Activated CD4-positive, alpha-beta T cell treated with anti-CD3 and anti-CD28 coated beads, Interleukin-2, amount 50 U/mL, for 4 hours (primary cell): ENCODE measurements at regions not wholly inside any gene's neighbourhood (a gene's known extent, or its start where the extent isn't known, plus 50 kb on each side); places are given as distances from the start of the nearest gene placed in this dataset.
"Not testable (repeated sequence)": the region's sequence is repeated elsewhere in the genome, so short reads cannot be mapped to it uniquely, and the experiment has no call there.

Experiments used
- DNase-seq, 2 experiments: peaks; one replicate each; pipeline ENCODE4 v3.0.0-alpha.2; 2020

GRCh38 chr3:139136469-139137202, 91.9 kb upstream of the PRR23C start:
- no peak for DNase-seq

DNA sequence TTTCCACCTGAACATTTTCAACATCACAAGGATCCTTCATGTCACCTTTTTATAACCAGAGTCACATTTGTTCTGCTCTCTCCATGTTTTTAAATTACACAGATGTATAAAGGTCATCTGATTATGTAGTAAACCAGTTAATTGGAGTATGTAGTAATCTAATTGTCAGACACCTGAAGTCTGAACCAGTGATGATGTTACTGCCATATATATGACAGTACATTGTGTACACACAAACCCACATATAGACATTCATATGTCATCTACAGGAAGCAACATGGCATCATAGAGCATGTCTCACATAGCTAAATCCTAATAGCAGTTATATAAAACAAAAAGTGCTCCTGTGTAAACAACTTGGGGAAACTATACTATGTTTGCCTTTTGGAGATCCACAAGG, 95.9 kb upstream of the PRR23C start:
- no peak for DNase-seq

DNA sequence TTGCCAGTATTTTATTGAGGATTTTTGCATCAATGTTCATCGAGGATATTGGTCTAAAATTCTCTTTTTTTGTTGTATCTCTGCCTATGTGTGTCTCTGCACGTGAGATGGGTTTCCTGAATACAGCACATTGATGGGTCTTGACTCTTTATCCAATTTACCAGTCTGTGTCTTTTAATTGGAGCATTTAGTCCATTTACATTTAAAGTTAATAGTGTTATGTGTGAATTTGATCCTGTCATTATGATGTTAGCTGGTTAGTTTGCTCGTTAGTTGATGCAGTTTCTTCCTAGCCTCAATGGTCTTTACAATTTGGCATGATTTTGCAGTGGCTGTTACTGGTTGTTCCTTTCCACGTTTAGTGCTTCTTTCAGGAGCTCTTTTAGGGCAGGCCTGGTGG, 101.3 kb upstream of the PRR23C start:
- not testable (repeated sequence) for DNase-seq

- DNase-seq, result no peak
Measured at GRCh38 chr3:139151530-139151929, 106.8 kb upstream of the PRR23C start.

- DNase-seq, result not testable (repeated sequence)
Measured at GRCh38 chr3:139153434-139153833, 108.7 kb upstream of the PRR23C start.

GRCh38 chr3:139157161-139157932, 112.7 kb upstream of the PRR23C start:
- no peak for DNase-seq

GRCh38 chr3:139159356-139159755, 114.7 kb upstream of the PRR23C start:
- DNase-seq, result no peak

DNA sequence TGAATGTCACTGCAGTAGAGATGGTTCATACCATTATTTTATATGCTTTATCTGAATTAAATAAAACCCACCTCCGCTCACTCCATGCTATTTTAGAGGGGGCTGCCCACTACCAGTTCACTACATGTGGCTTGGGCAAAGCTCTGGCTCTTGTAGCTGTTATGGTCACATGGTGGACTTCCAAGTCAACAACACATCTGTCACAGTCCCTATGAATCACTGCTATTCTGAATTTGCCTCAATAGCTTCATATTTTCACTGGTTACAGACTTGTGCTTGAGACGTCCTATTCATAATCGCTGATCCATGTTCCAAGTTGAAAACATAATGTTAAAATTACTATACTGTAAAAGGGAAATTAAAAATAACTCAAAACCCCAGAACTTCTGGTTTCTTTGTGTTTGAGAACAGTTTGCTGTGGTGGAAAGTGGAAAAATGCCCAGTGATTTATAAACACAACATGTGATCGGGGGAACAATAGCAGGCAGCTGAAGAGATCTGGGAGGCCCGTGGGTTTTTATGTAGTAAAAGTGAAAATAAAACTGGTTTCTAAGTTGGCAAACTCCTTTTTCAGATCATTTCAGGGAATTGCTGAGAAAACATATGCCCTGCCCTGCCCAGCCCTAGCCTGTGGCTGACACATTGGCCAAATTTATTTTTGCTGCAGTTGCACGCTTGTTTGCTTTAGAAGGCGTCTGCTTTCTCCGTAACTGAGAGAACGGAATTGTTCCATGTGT, 128.8 kb upstream of the PRR23C start:
- DNase-seq, result no peak

DNA sequence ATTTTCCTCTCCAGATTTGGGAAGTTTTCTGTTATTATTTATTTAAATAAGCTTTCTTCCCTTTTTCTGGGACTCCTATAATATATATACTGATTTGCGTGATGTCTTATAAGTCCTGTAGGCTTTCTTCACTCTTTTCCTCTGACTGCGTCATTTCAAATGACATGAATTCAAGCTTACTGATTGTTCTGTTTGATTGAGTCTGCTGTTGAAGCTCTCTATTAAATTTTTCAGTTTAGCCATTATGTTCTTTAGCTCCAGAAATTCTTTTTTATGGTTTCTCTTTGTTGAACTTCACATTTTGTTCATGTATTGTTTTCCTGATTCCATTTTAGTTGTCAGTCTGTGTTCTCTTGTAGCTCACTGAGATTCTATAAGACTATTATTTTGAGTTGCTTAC, 135.8 kb upstream of the PRR23C start:
- DNase-seq, result no peak

- DNase-seq, result no peak
Measured at GRCh38 chr3:139182143-139182542, 137.5 kb upstream of the PRR23C start.

- no peak for DNase-seq
Measured at GRCh38 chr3:139182598-139182997, 137.9 kb upstream of the PRR23C start.

DNA sequence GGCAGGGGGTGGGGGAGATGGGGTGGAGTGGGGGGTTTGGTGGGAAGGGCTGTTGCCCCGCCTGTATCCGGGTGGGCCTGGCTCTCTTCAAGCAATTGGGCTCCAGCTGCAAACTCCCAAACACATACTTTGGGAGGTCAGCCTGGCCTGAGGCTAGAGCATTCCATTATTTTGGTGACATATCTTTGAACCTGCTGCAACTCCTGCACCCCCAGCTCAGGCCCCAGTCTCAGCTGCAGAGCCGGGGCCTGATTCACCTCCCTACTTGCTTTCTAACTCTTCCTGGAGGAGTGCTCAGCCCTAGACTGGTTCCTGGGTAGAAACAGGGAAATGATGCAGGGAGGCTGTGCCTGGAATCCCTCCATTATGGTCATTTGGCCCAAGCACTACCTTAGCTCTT, 140.8 kb upstream of the PRR23C start:
- DNase-seq, result no peak

GRCh38 chr3:139187154-139187553, 142.5 kb upstream of the PRR23C start:
- DNase-seq, result no peak

DNA sequence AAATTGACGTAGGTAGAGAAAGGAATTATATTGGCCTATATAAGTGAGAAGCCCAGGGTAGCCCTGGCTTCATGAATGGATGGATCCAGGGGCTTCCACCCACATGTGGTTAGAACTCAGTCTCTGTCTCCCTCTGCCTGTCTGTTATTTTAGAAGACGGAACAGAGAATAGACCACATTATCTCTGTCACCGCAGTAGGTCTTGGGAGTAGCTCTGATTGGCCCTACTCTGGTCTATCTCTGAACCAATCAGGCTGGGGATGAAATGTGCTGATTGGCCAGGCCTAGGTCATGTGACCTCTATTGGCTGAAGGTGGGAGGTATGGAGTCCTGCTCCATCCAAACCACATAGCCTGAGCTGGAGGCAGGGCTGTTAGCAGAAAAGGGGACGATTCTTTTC, 143.0 kb upstream of the PRR23C start:
- DNase-seq, result no peak

DNA sequence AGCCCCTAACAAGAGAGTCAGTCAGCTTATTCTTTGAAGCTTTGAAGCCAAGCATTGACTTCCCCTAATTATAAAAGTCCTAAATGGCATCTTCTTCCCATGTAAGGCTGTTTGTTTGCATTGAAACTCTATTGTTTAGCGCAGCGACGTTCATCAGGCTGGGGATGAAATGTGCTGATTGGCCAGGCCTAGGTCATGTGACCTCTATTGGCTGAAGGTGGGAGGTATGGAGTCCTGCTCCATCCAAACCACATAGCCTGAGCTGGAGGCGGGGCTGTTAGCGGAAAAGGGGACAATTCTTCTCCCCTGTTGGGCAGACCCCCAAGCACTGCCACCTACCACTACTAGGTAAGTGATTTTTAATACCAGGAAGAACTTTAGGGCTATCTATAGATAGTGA, 145.3 kb upstream of the PRR23C start:
- DNase-seq, result no peak

DNA sequence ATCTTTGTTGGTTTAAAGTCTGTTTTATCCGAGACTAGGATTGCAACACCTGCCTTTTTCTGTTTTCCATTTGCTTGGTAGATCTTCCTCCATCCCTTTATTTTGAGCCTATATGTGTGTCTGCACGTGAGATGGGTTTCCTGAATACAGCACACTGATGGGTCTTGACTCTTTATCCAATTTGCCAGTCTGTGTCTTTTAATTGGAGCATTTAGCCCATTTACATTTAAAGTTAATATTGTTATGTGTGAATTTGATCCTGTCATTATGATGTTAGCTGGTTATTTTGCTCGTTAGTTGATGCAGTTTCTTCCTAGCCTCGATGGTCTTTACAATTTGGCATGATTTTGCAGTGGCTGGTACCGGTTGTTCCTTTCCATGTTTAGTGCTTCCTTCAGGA, 149.4 kb upstream of the MRPS22 start:
- not testable (repeated sequence) for DNase-seq

DNA sequence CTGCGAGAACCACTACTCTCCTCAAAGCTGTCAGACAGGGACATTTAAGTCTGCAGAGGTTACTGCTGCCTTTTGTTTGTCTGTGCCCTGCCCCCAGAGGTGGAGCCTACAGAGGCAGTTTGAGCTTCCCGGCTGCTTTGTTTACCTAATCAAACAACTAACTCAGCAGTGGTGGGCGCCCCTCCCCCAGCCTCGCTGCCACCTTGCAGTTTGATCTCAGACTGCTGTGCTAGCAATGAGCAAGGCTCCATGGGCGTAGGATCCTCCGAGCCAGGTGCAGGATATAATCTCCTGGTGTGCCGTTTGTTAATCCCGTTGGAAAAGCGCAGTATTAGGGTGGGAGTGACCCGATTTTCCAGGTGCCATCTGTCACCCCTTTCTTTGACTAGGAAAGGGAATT, 147.7 kb upstream of the MRPS22 start:
- not testable (repeated sequence) for DNase-seq

- DNase-seq, result no peak
Measured at GRCh38 chr3:139197251-139197650, 146.6 kb upstream of the MRPS22 start.

DNA sequence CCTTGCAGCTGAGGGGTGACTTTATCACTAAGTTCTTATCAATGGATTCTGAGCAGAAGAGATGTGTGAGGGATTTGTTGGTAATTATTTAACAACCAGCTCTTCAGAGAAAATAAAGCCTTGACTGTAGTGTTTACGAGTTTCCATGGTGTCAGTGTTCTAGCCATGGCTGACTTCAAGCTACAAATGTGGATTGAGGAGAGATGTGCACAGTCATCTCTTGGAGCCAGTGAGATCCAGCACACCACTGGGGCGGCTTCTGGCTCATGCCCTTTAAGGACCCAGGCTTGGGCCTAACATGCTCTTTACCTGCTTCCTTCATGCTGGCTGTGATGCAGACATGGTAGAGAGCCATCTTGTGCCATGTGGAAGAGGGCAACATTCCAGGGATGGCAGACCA, 145.6 kb upstream of the MRPS22 start:
- DNase-seq, result no peak

DNA sequence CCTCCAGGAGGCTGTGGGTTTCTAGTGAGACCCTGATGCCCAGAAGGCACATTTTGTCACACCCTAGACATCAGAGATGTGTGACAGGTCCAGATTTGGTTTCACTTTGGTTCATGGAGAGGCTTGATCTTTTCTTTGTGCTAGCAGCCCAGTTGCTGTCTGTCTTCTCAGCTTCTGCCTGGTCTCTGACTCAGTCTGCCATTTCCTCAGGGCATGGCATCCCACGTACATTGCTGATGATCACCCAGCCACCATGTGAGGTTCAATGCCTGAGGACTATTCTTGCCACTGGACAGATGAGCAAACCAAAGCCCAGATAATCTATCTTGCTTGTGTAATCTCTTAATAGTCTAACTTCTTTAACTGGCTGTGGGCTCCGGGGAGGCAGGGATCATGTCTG, 144.9 kb upstream of the MRPS22 start:
- no peak for DNase-seq

DNA sequence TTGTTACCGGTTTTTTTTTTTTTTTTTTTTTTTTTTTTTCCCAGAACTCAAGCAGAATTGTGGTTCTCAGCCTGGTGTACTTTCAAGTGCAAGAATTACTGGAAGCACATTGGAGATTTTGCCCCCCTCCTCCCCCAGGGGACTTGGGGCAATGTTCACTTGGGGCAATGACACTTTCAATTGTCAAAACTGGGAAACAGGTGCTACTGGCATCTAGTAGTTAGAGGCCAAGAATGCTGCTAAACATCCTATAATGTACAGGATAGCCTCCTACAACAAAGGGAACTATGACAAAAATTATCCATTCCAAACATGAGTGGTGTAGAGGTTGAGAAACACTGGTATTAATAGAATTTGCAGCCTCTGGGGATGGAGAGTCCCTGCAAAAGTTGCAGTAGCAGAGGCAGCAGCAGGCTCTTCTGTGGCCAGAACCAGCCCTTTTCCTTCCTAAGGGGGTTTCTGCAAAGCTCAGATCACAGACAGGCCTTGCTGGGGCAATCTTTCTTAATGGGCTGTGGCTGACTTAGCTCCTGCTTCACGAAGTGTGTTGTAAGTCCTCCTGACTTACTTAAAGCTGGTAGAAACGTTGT, 144.3 kb upstream of the MRPS22 start:
- no peak for DNase-seq

DNA sequence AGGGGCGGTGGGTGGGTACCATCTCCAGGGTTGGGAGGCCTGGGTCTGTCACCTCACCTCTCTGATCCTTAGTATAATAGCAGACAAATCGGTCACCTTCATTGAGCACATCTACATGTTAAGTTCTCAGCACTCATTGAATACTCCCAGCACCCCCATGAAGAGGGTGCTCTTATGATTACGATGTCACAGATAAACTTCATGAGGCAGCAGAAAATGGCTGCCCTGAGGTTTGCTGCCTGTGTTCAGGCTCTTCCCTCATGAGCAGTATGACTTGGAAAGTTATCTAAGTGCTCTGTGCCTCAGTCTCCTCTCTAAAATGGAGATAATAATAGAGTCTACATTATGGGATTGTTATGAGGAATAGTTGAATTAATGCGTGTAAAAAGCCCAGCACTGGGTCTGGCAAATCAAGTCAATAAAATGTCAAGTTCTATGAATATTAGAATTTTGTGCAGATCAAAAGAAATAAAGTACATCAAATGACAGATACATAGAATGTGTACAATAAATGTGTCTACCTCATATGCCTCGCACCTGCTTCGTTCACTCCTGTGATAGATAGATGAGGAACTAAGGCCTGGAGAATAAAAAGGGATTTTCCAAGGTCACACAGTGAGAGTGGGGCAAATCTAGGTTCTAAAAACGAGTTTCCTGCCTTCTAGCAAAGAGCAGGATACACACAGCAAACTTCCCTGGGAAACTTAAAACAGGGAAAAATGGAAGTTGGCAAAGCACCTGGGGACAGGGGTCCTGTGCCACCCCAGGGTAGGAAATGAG, 142.2 kb upstream of the MRPS22 start:
- no peak for DNase-seq
